ENCODE measurements at regions not wholly inside any gene's neighbourhood (a gene's known extent, or its start where the extent isn't known, plus 50 kb on each side); places are given as distances from the start of the nearest gene placed in this dataset.
"Not testable (repeated sequence)": the region's sequence is repeated elsewhere in the genome, so short reads cannot be mapped to it uniquely, and the experiment has no call there.

DNA sequence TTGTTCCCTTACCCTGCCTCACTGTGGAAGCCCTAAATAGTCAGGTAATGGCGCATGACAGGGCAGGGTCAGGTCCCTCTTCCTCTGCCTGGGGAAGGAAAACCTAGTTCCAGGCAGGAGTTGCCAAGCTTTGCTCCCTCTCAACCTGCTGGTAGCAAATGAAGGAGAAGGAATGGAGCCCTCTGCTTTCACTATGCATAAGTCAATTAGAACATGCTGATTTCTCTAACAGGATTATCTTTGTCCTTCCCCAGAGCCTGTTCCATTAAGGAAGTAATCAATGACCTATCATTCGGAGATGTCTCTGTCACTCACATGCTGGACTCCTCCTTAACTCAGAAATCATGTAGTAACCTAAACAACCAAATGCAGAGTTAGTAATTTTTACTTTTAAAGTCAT, 161.8 kb upstream of the NFIA start:
- DNase-seq (ENCODE audit: low spot score) = no peak
- no peak for TF ChIP-seq CTCF (IDR thresholded peaks at IDR 0.05; ENCODE audit: extremely low read depth, missing control alignments)

DNA sequence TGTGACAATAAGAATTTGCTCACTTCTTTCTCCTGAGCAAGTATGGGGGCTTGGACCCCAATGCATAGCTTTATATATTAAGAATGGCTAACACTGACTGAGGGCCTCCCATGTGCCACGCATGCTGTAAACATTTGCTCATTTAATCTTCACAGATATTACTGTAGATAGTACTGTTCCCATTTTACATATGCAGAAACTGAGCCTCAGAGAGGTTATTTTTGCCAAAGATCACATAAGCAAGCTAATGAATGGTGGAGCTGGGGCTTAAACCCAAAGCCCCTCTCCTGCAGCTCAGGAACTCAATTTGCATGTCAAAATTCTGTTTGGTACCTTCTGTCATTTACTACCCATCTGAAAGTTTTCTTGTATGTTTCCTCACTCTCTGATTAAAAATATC, 163.5 kb upstream of the NFIA start:
- no peak for DNase-seq (ENCODE audit: low spot score)
- TF ChIP-seq CTCF (IDR thresholded peaks at IDR 0.05; ENCODE audit: extremely low read depth, missing control alignments) = no peak

DNA sequence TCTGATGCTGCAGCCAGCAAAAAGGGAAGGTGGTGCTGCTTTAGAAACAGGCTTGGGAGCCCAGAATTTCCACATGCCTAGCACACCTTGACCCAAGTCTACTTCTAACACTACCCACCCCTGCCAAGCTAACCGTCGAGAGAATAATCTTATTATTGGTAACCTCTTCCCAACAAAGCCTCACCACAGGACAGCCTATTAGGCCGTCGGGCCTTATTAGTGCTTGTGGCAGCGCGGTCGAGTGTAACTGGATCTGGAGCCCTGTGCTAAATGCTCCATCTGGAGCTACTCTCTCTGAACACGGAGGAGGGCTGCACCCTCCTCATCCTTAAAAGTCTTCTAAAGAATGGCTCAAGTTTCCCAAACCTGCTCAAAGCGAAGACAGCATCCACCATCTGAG, 165.5 kb upstream of the NFIA start:
- no peak for TF ChIP-seq CTCF (IDR thresholded peaks at IDR 0.05; ENCODE audit: extremely low read depth, missing control alignments)
- DNase-seq (ENCODE audit: low spot score) = no peak

DNA sequence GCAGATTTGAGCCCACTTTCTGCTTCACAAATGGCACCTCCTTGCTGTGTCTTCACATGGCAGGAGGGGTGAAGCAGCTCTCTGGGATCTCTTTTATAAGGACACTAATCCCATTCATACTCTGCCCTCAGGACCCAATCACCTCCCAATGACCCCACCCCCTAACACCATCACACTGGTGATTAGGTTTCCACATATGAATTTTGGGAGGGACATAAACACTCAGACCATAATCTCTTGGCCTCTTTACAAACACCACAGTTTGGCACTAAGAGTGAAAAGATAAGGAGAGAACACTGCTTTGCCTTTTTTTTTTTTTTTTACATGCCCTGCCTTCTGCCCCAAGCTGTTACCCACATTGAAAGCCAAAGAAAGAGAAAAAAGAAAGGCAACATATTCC, 166.2 kb upstream of the NFIA start:
- TF ChIP-seq CTCF (IDR thresholded peaks at IDR 0.05; ENCODE audit: extremely low read depth, missing control alignments) = no peak
- DNase-seq (ENCODE audit: low spot score) = no peak

- no peak for TF ChIP-seq CTCF (IDR thresholded peaks at IDR 0.05; ENCODE audit: extremely low read depth, missing control alignments)
- DNase-seq (ENCODE audit: low spot score) = no peak
Observed at GRCh38 chr1:60915441-60915840, 166.9 kb upstream of the NFIA start.

GRCh38 chr1:60914982-60915381, 167.4 kb upstream of the NFIA start:
- DNase-seq (ENCODE audit: low spot score) = no peak

DNA sequence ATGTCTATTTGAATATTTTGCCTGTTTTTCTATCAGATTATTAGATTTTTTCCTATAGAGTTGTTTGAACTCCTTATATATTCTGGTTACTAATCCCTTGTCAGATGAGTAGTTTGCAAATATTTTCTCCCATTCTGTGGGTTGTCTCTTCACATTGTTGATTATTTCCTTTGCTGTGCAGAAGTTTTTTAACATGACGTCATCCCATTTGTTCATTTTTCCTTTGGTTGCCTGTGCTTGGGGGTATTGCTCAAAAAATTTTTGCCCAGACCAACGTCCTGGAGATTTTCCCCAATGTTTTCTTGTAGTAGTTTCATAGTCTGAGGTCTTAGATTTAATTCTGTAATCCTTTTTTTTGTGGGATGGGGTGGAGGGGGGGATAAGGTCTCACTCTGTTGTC, 168.7 kb upstream of the NFIA start:
- not testable (repeated sequence) for DNase-seq (ENCODE audit: low spot score)

More at GRCh38 chr1:60914982-60915381, 167.4 kb upstream of the NFIA start:
- no peak for TF ChIP-seq CTCF (IDR thresholded peaks at IDR 0.05; ENCODE audit: extremely low read depth, missing control alignments)

DNA sequence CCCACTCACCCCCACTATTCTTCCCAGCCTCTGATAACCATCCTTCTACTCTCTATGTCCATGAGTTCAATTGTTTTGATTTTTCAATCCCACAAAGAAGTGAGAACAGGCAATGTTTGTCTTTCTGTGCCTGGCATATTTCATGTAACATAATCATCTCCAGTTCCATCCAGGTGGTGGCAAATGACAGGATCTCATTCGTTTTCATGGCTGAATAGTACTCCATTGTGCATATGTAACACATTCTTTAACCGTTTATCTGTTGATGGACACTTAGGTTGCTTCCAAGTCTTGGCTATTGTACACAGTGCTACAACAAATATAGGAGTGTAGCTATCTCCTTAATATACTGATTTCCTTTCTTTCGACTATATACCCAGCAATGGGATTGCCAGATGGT, 169.3 kb upstream of the NFIA start:
- TF ChIP-seq CTCF (IDR thresholded peaks at IDR 0.05; ENCODE audit: extremely low read depth, missing control alignments) = no peak
- no peak for DNase-seq (ENCODE audit: low spot score)
